Astrocyte (in vitro differentiated cells and primary cell): ENCODE measurements at regions not wholly inside any gene's neighbourhood (a gene's known extent, or its start where the extent isn't known, plus 50 kb on each side); places are given as distances from the start of the nearest gene placed in this dataset.

Experiments
- CTCF ChIP-seq: IDR thresholded peaks from 2 replicates; pipeline ENCODE4 v1.5.1; 2011; ENCODE audit warnings: low read depth, mild to moderate bottlenecking, inconsistent platforms, low read length, moderate library complexity; ENCODE audit not compliant: insufficient read depth
- EZH2 ChIP-seq: IDR thresholded peaks from 2 replicates; pipeline ENCODE4 v1.6.1; 2012; ENCODE audit warnings: mild to moderate bottlenecking, low read length, inconsistent platforms; ENCODE audit not compliant: insufficient read depth

DNA sequence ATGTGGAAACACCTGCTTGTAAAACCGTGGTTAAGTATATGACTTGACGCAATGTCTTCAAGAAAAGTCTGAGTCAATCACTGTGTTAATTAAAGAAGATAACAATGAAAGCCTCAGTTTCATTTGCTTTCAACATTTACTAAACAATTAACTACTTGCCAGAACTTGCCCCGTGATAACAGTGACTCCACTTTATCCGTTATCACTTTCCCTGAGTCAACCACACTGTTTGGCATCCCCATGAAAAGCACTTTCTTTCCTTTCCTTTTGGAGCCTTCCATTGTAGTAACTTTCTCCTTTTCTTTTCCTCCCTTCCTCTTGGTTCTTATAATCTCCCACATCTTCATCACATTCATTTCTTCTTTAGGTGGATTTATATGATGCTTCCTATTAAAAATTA is 435.1 kb upstream of the GOT2 start:
- TF ChIP-seq CTCF, result no peak
- TF ChIP-seq EZH2, result no peak
